ENCODE measurements at regions not wholly inside any gene's neighbourhood (a gene's known extent, or its start where the extent isn't known, plus 50 kb on each side); places are given as distances from the start of the nearest gene placed in this dataset.

DNA sequence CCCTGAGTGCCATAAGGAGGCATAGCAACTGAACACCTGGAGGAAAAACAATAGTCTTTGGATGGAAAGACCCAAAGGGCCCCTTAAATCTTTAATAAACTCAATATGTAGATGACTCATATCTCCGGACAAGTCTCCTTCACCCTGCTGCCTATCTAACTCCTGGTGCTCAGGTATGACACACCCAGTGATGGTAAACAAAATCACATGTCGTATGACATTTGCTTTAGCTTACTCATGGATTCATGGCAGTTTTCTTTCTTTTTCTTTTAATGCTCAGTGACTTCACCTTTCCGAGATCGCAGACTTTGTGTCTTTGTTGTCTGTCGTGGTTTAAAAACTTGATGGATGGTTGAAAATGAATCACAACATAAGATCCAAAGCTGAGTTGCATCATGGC is 208.5 kb upstream of the PROX1 start:
- TF ChIP-seq CTCF (conservative IDR thresholded peaks at IDR 0.05; ENCODE audit: low read depth, low read length), result no peak
- H3K4me3 ChIP-seq (ENCODE audit: low read length), result no peak overlapping the region
- DNase-seq (ENCODE audit: low read depth), result no peak

DNA sequence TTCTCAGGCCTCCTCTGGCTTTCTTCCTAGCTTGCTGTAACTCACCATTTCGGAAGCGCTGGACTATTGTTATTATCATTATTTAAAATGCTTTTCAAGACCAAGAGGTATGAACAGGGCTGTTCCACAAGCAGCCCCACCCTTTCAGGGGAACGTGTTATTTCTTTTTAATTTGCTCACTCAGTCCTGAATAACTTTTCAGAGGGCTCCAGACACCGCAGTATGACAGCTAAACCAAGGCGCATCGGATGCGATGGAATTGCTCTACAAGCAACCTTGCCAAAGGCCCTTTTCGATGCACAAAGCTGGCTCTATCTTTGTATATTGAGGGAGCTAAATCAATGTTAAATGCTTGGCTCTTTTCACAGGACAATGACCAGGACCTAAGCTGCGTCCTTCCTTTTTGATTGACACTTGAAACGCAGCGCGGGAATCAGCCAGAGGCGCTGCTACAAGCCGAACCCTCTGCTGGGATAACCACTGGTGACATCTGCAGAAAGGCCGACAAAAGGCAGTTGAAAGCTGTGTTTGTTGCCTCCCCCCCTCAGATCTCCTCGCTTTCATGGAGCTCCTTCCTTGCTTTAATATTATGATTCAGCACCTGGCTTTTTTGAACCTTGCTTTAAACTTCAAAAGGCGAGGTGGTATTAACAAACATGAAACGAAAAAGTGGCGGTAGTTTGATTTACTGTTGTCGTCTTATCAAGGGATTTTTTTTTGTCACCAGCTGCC is 204.7 kb upstream of the PROX1 start:
- no peak for TF ChIP-seq CTCF (conservative IDR thresholded peaks at IDR 0.05; ENCODE audit: low read depth, low read length)
- DNase-seq (ENCODE audit: low read depth), result no peak
- H3K4me3 ChIP-seq (ENCODE audit: low read length), result no peak overlapping the region

- DNase-seq (ENCODE audit: low read depth), result no peak
- TF ChIP-seq CTCF (conservative IDR thresholded peaks at IDR 0.05; ENCODE audit: low read depth, low read length), result no peak
Measured at GRCh38 chr1:213783893-213784292, 203.9 kb upstream of the PROX1 start.

GRCh38 chr1:213786683-213787082 is 201.1 kb upstream of the PROX1 start:
- H3K4me3 ChIP-seq (ENCODE audit: low read length), result no peak overlapping the region
- no peak for TF ChIP-seq CTCF (conservative IDR thresholded peaks at IDR 0.05; ENCODE audit: low read depth, low read length)
- DNase-seq (ENCODE audit: low read depth), result no peak

More at GRCh38 chr1:213783893-213784292, 203.9 kb upstream of the PROX1 start:
- H3K4me3 ChIP-seq (ENCODE audit: low read length), result no peak overlapping the region

DNA sequence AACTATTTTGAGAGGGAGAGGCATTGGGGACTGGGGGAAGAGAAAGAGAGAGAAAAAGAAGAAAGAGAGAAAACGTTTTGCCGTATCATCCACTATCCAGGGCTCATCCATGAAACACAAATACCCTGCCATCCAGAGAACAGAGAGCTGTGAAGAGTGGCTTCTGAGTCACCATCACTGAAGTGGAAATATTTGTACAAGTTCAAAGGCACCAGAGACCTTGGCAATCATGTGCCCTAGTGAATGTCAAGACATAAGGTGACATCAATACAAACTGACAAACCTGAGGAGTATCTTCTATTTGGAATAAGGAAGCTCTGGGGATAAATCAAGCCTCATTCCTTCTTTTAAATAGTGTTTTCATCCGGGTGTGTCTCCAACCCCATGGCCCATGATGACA is 197.2 kb upstream of the PROX1 start:
- TF ChIP-seq CTCF (conservative IDR thresholded peaks at IDR 0.05; ENCODE audit: low read depth, low read length), result no peak
- no peak for DNase-seq (ENCODE audit: low read depth)
- H3K4me3 ChIP-seq (ENCODE audit: low read length), result no peak overlapping the region

DNA sequence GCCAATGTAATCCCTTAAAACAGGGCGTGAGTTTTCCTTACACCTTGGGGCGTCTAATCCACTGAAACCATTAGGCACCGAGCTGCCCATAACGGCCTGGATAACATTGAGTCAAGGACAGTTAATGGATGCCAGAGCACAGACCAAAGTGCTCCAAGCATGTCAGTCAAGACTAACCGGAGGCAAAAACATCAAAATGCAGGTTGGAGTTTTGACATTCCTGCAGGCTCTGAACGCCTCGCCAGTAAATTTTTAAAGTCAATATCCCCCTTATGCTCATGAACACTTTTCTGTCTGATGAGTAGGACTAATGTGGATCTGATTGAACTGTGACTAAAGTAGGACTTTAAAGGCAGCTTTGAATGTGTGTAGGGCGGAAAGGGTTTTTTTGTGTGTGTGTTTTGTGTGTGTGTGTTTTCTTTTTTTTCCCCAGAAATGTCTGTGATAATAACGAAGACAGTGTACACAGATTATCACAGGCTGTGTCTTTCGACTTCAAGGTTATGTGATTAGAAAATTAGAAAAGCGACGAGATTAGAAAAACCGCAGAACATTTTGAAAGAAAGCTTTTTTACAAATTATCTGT is 194.2 kb upstream of the PROX1 start:
- H3K4me3 ChIP-seq (ENCODE audit: low read length), result no peak overlapping the region

More for the DNA sequence above, 194.2 kb upstream of the PROX1 start:
- DNase-seq (ENCODE audit: low read depth), result no peak
- TF ChIP-seq CTCF (conservative IDR thresholded peaks at IDR 0.05; ENCODE audit: low read depth, low read length), result no peak

Measured in retinal pigment epithelial cell (primary cell).